Transverse colon (tissue), 4 donors: ENCODE measurements at regions not wholly inside any gene's neighbourhood (a gene's known extent, or its start where the extent isn't known, plus 50 kb on each side); places are given as distances from the start of the nearest gene placed in this dataset.

Experiments
- POLR2A ChIP-seq: fragments of 450-650 bp; IDR thresholded peaks from one replicate; pipeline ENCODE4 v1.6.1; 2016; ENCODE audit warnings: antibody characterized with exemption, mild to moderate bottlenecking, moderate library complexity
- POLR2AphosphoS5 ChIP-seq, 3 donors: sonication (generic); formaldehyde crosslinking; IDR thresholded peaks; one replicate each; pipeline ENCODE4 v1.6.1; 2016; ENCODE audit warnings: antibody characterized with exemption in 3 of 3
- TF ChIP-seq, protein P1 (sequence below), 5 experiments: fragments of 200-600 bp in 3 of 5; fragments of 450-650 bp in 2 of 5; sonication (generic) in 3 of 5; IDR thresholded peaks; 1 replicate in 2 of 5; 2 replicates in 3 of 5; pipeline ENCODE4 v1.5.1; 2016 to 2017; ENCODE audit warnings: antibody characterized with exemption in 5 of 5, inconsistent platforms in 3 of 5, mild to moderate bottlenecking in 2 of 5, moderate library complexity in 1 of 5

DNA sequence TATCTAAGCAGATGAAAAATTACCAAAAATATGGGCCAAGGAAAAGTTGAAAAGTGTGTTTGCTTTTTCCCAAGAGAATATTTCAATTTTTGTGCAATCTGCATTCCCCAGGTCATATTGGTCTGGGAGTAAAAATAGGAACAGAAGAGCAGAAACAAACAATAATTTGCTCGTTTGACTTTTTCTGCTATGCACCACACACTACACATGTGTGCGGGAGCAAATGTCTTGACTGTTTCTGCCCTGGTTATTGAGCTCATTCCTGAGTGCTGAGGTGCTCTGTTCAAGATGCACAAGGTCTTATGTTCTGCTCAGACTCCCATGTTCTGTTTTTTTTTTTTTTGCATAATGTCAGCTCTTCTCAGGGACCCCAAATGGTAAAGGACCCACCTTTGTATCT is 298.0 kb upstream of the MME start:
- TF ChIP-seq POLR2A = no peak
- TF ChIP-seq, protein P1, sequence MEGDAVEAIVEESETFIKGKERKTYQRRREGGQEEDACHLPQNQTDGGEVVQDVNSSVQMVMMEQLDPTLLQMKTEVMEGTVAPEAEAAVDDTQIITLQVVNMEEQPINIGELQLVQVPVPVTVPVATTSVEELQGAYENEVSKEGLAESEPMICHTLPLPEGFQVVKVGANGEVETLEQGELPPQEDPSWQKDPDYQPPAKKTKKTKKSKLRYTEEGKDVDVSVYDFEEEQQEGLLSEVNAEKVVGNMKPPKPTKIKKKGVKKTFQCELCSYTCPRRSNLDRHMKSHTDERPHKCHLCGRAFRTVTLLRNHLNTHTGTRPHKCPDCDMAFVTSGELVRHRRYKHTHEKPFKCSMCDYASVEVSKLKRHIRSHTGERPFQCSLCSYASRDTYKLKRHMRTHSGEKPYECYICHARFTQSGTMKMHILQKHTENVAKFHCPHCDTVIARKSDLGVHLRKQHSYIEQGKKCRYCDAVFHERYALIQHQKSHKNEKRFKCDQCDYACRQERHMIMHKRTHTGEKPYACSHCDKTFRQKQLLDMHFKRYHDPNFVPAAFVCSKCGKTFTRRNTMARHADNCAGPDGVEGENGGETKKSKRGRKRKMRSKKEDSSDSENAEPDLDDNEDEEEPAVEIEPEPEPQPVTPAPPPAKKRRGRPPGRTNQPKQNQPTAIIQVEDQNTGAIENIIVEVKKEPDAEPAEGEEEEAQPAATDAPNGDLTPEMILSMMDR (IDR thresholded peaks at IDR 0.05) = no peak
- TF ChIP-seq POLR2AphosphoS5 (IDR thresholded peaks at IDR 0.05) = no peak
